ENCODE measurements at regions not wholly inside any gene's neighbourhood (a gene's known extent, or its start where the extent isn't known, plus 50 kb on each side); places are given as distances from the start of the nearest gene placed in this dataset.

DNA sequence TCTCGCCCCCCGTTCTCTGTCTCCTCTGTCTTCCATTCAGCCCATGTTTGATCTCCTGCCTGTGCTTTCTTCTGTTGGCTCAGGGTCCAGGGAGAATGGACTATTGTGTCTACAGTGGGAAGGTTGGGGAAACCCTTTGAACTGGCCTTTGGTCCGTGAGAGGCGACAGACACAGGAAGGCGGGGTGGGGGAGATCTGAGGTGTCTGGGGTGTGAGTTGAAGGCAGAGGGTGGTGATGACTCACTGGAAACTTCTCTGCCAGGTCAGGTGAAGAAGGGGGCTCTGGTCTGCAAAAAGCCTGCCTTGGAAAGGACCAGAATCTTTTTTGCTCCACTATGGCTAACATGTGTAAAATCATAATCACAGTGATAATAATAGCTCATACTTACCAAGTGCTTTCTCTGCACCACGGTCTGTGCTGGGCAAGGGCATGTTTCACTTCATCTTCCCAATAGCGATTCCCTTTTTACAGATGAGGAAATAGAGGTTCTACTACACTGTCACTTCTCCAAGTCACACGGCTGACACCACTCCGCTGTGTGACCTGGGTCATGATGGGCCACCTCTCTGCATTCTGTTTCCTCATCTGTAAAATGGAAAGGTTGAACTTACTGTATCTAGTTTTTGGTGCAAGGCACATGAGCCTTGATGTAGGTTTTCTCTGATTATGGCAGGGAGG is 99.8 kb upstream of the ALX4 start:
- TF ChIP-seq, protein P1, sequence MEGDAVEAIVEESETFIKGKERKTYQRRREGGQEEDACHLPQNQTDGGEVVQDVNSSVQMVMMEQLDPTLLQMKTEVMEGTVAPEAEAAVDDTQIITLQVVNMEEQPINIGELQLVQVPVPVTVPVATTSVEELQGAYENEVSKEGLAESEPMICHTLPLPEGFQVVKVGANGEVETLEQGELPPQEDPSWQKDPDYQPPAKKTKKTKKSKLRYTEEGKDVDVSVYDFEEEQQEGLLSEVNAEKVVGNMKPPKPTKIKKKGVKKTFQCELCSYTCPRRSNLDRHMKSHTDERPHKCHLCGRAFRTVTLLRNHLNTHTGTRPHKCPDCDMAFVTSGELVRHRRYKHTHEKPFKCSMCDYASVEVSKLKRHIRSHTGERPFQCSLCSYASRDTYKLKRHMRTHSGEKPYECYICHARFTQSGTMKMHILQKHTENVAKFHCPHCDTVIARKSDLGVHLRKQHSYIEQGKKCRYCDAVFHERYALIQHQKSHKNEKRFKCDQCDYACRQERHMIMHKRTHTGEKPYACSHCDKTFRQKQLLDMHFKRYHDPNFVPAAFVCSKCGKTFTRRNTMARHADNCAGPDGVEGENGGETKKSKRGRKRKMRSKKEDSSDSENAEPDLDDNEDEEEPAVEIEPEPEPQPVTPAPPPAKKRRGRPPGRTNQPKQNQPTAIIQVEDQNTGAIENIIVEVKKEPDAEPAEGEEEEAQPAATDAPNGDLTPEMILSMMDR (IDR thresholded peaks at IDR 0.05; ENCODE audit: borderline replicate concordance, extremely low read depth, low read length, poor library complexity, severe bottlenecking), result no peak
- no peak for TF ChIP-seq EZH2 (IDR thresholded peaks at IDR 0.05; ENCODE audit: borderline replicate concordance, low read depth, low read length, severe bottlenecking)
